Pulmonary artery endothelial cell (primary cell): ENCODE measurements at regions not wholly inside any gene's neighbourhood (a gene's known extent, or its start where the extent isn't known, plus 50 kb on each side); places are given as distances from the start of the nearest gene placed in this dataset.
A peak's percentile ranks its signal among the peaks of the same experiment; 100 is the strongest.

ENCODE experiments used
- DNase-seq: peaks from one replicate; pipeline ENCODE4 v3.0.0-alpha.2; 2011; ENCODE audit warnings: low read depth, low spot score

- no peak for DNase-seq
These were observed 141.1 kb downstream of the SOCS6 start for GRCh38 chr18:70429847-70430500.

DNA sequence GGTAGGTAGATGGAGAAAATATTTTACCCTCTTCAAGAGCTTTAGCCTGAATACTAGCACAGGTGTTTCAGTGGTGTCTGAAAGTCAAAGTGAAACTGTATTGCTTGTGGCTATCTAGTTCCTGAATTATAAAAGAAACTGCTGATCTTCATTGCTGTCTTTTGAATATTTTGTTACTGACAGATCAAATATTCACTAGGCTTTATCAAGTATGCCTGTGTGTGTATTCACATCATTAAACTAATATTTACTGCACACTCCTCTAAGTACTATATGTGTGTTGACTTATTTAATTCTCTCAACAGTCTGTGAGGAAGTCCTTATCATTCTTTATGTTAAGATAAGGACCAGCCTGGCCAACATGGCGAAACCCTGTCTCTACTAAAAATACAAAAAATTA lies 139.6 kb downstream of the SOCS6 start:
- no peak for DNase-seq

DNA sequence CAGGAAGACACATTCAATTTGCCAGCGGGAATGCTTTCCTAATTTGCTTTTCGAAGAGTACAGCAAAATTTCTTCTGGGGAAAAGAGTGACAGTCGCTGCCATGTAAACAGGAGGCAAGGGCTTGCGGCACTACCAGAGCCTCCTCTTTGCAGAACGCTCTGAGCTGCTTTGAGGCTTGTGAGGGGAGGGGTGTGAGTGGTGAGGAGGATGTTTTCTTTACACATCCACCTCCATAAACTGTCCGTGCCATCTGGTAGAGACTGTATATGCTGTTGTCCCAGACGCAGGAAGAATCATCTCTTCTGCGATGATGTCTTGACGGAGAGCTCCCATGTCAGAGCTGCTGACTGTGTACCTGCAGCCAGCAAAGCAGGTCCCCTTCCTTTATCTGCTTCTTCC lies 138.0 kb downstream of the SOCS6 start:
- no peak for DNase-seq

- DNase-seq: no peak
These were observed 136.4 kb downstream of the SOCS6 start for GRCh38 chr18:70425236-70425635.

GRCh38 chr18:70423988-70424387 lies 135.1 kb downstream of the SOCS6 start:
- DNase-seq: no peak

GRCh38 chr18:70423120-70423519 lies 134.3 kb downstream of the SOCS6 start:
- no peak for DNase-seq

DNA sequence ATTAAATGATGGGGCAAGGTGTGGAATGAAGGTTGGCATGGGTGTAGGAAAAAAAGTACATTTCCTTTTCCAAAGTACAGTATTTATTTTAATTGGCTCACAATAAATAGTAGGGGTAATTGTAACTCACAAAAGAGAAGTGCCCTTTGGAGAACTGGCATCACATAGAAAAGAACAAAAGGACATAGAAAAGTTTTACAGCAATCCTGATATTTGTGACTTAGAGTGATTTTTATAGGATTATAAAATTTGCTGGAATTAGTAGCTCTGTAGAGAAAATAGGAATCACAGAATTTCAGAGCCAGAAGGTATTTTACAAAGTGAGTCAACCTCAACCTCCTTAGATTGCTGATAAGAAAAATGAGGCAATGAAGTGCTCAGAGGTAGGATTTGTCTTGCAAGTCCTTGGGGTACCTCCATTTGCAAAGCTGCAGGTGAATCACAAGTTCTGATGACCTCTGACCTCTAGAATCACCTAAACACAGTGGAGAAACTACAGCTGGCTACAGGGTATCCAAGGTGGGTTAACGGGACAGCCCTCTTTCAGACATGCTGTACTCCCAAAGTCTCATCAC lies 133.6 kb downstream of the SOCS6 start:
- no peak for DNase-seq

DNA sequence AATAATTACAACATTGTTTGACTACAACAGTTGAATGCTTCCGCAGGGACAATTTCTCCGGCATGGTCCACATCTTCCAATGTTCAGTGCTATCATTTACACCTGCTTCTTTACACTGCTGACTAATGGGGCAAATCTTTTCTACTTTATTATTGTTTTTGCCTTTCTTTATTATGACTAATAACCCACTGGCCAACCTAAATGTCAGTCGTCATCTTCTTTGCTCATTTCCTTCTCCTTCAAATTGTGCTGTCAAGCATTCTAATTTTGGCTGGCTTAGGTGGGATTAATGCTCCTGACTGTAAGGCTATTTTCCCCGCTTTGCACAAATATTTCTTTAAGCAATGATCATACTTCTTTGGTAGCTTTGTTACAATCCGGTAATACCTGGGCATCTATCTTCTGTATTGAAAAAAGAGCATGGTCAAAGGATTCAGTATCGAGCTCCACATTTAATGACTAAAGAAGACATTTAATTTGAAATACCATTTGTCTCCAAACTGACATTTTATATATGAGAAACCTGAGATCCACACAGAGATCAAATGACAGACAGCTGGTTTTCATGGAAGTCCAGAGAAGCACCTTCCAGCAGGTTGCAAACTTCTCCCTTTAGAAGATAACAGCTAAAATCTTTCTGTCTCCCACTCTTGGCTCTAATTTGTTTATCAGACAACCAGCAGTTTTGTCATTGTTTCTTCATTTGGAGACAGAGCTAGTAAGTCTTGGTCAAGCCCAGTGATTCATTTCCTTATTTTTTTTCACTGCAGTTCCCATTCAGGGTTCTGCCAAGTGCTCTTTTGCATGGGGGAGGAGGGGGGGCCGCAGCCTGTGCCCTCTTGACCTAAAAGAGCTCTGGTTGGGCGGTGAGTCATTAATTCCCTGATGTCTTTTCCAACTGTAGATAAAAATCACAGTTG lies 132.9 kb downstream of the SOCS6 start:
- peak; percentile 96 for DNase-seq

- DNase-seq: no peak
These were observed 131.5 kb downstream of the SOCS6 start for GRCh38 chr18:70420146-70420898.

GRCh38 chr18:70419526-70419925 lies 130.7 kb downstream of the SOCS6 start:
- DNase-seq: no peak

GRCh38 chr18:70418546-70419311 lies 129.9 kb downstream of the SOCS6 start:
- DNase-seq: no peak

- DNase-seq: no peak
These were observed 129.0 kb downstream of the SOCS6 start for GRCh38 chr18:70417847-70418246.

- DNase-seq: no peak
These were observed 127.7 kb downstream of the SOCS6 start for GRCh38 chr18:70416496-70416895.

DNA sequence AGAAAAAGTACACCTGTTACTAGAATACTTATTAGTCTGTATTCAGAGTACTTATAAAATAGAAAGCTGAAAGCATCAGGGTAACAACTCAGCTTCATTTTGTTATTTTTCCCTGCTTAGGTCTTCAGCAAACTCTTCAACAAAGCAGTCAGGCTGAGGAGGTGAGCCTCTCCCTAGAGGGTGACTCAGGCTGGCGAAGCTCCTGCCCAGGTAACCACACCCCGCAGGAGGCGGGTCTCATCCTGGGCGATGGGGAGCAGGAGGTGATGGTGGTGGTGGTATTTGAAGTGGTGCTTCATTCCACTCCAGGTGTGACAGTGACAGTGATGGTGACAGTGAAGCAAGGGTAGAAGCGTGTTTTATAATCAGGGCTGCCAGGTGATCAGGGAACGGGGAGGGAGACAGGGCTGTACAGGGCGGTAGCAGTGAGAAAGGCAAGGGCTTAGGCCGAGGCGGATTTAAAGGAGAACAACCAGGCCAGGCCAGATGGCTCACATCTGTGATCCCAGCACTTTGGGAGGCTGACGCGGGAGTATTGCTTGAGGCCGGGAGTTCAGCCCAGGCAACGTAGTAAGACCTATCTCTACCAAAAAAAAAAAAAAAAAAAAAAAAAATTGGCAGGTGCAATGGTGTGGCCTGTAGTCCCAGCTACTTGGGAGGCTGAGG lies 127.1 kb downstream of the SOCS6 start:
- no peak for DNase-seq

- DNase-seq: no peak
These were observed 125.6 kb downstream of the SOCS6 start for GRCh38 chr18:70414315-70414900.

DNA sequence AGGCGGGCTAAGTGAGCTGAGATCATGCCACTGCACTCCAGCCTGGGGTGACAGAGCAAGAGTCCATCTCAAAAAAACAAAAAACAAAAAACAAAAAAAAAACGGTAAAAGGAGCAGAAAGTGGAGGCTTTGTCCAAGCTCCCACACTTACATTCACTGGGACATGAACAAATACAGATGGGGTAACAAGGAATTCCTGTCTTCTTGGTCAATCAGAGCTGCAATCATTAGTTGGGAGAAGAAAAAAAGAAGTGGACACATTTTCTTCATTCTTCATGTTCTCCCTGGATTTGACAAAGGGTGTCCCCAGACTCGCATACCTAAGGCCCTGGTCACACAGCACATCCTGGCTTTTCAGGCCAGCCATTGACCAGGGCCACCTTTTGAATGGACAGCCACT lies 124.6 kb downstream of the SOCS6 start:
- DNase-seq: no peak

DNA sequence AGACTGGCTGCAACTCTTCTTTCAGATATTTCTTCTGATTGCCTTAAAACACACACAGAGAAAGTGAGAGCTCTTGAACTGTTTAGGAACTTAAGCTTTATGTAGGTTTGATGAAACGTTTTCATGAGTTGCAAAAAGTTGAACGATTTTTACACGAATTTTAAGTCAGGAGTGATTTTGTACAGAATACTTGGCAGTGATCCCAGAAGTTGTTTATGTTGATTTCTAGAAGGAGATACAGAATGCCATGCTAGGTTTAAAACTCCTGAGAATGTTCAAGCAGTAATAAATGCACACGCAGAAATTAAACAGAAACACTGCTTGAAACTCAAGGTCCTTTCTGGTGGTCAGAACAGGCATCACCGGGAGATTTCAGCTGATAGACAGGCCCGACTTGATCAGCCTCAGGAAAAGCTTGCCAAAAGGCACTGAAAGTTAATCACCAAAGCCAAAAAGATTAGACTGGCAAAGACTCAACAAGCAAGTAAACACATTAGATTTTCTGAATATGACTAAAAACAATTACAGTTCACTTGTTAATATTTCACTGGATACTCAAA lies 123.1 kb downstream of the SOCS6 start:
- no peak for DNase-seq

DNA sequence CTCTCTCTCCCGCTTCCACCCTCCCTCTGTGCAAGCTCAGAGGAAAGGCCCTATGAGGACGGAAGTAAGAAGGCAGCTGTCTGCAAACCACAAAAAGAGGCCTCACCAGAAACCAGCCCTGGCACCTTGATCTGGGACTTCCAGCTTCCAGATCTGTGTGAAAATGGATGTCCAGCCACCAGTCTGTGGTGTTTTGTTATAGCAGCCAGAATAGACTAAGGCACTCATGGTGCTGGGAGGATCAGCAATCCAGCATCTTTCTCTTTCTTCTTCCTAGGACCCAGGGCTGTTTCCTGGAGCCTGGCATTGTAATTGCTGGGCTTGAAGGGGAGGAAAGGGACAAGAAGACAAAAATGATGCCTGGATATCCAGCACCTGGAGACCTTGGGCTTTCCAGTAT lies 122.5 kb downstream of the SOCS6 start:
- DNase-seq: no peak

- no peak for DNase-seq
These were observed 116.2 kb downstream of the SOCS6 start for GRCh38 chr18:70405052-70405451.

DNA sequence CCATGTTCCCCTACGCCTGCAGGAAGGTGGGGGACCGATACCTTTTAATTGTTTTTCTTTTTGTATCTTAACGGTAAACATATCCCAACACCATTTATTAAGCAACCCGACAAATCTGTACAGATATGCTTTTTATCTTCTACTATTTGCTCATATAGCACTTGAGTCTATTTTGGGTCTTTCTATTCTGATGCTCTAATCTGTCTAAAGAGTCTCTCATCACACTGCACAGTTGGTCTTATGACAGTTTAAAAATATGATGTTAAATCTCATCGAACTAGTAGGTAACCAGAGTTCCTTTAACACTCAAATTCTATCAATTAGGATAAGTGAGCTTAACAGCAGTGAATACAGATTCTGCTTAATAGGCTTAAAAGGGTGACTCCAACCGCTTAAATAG lies 111.6 kb downstream of the SOCS6 start:
- no peak for DNase-seq
